Type B pancreatic cell (in vitro differentiated cells): ENCODE measurements at regions not wholly inside any gene's neighbourhood (a gene's known extent, or its start where the extent isn't known, plus 50 kb on each side); places are given as distances from the start of the nearest gene placed in this dataset.
A peak's percentile ranks its signal among the peaks of the same experiment; 100 is the strongest.

Source experiments
- DNase-seq: peaks from one replicate; pipeline ENCODE4 v3.0.0; 2021; ENCODE audit warnings: mixed read lengths; ENCODE audit not compliant: unreplicated experiment; ENCODE audit errors: extremely low spot score
- H3K27ac Mint-ChIP-seq: 2 replicates; pipeline ENCODE4 v1.8.0; 2021; ENCODE audit warnings: mild to moderate bottlenecking, mixed read lengths
- H3K27me3 Mint-ChIP-seq: 2 replicates; pipeline ENCODE4 v1.8.0; 2021; ENCODE audit warnings: mixed read lengths
- H3K36me3 Mint-ChIP-seq: 2 replicates; pipeline ENCODE4 v1.8.0; 2021; ENCODE audit warnings: mixed read lengths
- H3K4me1 Mint-ChIP-seq: one replicate; pipeline ENCODE4 v1.8.0; 2021; ENCODE audit warnings: mixed read lengths; ENCODE audit not compliant: unreplicated experiment
- H3K4me3 Mint-ChIP-seq: 2 replicates; pipeline ENCODE4 v1.8.0; 2021; ENCODE audit warnings: mild to moderate bottlenecking, mixed read lengths
- H3K9me3 Mint-ChIP-seq: 2 replicates; pipeline ENCODE4 v1.8.0; 2021; ENCODE audit warnings: mixed read lengths
- CTCF ChIP-seq: fragments of 200-600 bp; sonication (generic); conservative IDR thresholded peaks from 2 replicates; pipeline ENCODE4 v1.5.0; 2021; ENCODE audit warnings: antibody characterized with exemption, mild to moderate bottlenecking

GRCh38 chr4:173935622-173936405, 347.7 kb downstream of the FBXO8 start:
- Mint-ChIP-seq H3K27ac (no peak overlapping the region), H3K9me3 (no peaks in the 10 kb centered on the region), H3K4me3 (no peak overlapping the region), H3K4me1 (peaks cover 24% of the 10 kb centered on the region), H3K36me3 (no peaks in the 10 kb centered on the region), H3K27me3 (no peaks in the 10 kb centered on the region)
- no peak for DNase-seq
- no peak for TF ChIP-seq CTCF

- H3K4me3 Mint-ChIP-seq = no peak overlapping the region
- no peaks in the 10 kb centered on the region for H3K9me3 Mint-ChIP-seq
- peaks cover 29% of the 10 kb centered on the region for H3K4me1 Mint-ChIP-seq
- H3K27me3 Mint-ChIP-seq = no peaks in the 10 kb centered on the region
- H3K36me3 Mint-ChIP-seq = no peaks in the 10 kb centered on the region
- H3K27ac Mint-ChIP-seq = peak overlapping the region; percentile 60
- no peak for DNase-seq
- no peak for TF ChIP-seq CTCF
Observed at GRCh38 chr4:173934933-173935620, 348.4 kb downstream of the FBXO8 start.

DNA sequence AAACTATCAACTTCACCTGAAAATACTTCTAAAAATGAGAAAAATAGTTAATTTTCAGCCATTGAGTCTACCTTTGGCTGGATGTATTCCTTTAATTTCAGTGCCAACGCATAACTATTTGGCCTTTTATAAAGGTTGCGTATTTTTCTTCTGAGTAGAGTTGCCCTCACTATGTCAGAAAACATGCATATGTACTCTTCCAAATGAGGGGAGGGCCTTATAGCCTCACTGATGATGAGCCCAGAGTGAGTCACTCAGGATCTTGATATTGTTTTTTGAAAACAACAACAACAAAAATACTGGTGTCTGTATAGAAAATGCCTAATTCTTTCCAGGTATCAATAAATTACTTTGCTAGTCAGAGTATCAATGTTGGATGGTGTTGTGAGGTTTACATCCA, 349.3 kb downstream of the FBXO8 start:
- H3K9me3 Mint-ChIP-seq = no peaks in the 10 kb centered on the region

DNA sequence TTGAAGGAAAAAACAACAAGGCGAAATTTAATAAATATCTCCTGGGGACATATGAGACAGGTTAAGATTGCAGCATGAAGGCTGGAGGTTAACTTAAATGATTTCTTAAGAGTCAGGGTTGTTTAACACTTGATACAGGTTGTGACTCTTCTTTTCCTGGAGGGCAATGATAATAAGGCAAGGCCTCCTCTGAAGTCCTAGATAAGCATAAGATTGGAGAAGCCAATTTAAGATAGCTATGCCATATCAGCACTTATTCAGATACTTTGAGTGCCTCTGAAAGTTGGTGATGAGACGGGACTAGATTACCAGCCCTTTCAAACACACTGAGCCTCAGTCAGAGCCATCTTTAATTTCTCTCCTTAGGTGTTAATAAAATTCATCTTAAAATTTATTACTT, 350.8 kb downstream of the FBXO8 start:
- no peak for DNase-seq
- Mint-ChIP-seq H3K27ac (no peak overlapping the region), H3K9me3 (no peaks in the 10 kb centered on the region), H3K27me3 (no peaks in the 10 kb centered on the region), H3K36me3 (no peaks in the 10 kb centered on the region), H3K4me3 (no peak overlapping the region), H3K4me1 (peaks cover 29% of the 10 kb centered on the region)
- TF ChIP-seq CTCF = no peak

More for the DNA sequence above, 349.3 kb downstream of the FBXO8 start:
- TF ChIP-seq CTCF = no peak
- no peak for DNase-seq
- Mint-ChIP-seq H3K4me3 (no peak overlapping the region), H3K27me3 (no peaks in the 10 kb centered on the region), H3K36me3 (no peaks in the 10 kb centered on the region), H3K27ac (no peak overlapping the region), H3K4me1 (peaks cover 29% of the 10 kb centered on the region)

DNA sequence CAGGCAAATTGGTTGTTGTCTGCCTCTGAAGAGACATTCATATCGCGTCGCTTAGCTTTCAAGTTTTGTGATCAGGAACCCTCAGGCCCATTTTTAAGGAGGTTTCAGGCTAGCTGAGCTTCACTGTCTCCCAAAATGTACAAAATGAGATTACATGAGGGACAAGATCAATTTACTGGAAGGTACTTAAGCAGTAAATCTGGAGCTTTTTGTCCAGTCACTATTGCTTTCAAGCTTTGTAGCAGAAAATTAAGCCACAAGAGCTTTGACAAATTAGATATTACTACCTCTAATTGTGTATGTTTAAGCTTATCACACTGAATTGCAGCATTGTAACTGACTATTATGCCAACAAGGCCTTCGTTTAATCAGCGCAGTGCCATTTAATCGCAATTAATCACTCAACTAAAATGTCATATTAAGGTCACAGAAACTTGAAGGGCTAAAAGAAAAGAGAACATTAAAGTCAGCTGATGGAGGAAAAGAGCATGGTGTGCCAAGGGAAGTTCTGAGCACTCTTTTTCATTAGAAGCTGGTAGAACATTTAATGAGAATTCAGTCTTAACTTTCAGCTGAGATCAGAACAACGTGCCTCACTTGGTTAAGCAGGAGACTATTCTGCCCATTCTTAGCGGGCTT, 353.0 kb downstream of the FBXO8 start:
- DNase-seq = no peak
- no peaks in the 10 kb centered on the region for H3K9me3 Mint-ChIP-seq
- no peak overlapping the region for H3K4me3 Mint-ChIP-seq
- TF ChIP-seq CTCF = no peak
- peaks cover 14% of the 10 kb centered on the region for H3K4me1 Mint-ChIP-seq
- H3K27ac Mint-ChIP-seq = no peak overlapping the region
- no peaks in the 10 kb centered on the region for H3K36me3 Mint-ChIP-seq
- no peaks in the 10 kb centered on the region for H3K27me3 Mint-ChIP-seq
